ENCODE measurements at regions not wholly inside any gene's neighbourhood (a gene's known extent, or its start where the extent isn't known, plus 50 kb on each side); places are given as distances from the start of the nearest gene placed in this dataset.

GRCh38 chr21:39087238-39088030 lies 95.8 kb downstream of the PSMG1 start:
- TF ChIP-seq EZH2 (IDR thresholded peaks at IDR 0.05; ENCODE audit: low read depth, unreplicated experiment) (no peak), POLR2AphosphoS5 (IDR thresholded peaks at IDR 0.05; ENCODE audit: low read depth) (no peak)
